Neural progenitor cell (in vitro differentiated cells): ENCODE measurements at regions not wholly inside any gene's neighbourhood (a gene's known extent, or its start where the extent isn't known, plus 50 kb on each side); places are given as distances from the start of the nearest gene placed in this dataset.

Experiments
- DNase-seq: peaks from one replicate; pipeline ENCODE4 v3.0.0-alpha.2; 2016; ENCODE audit warnings: low spot score
- H2AFZ ChIP-seq: fragments of 200-600 bp; sonication (generic); replicated peaks from 2 replicates; pipeline ENCODE4 v1.6.1; 2016; ENCODE audit warnings: antibody characterized with exemption
- H3F3A ChIP-seq: fragments of 200-600 bp; sonication (generic); 2 replicates; pipeline ENCODE4 v1.6.1; 2016; ENCODE audit warnings: antibody characterized with exemption, low read depth
- H3K27ac ChIP-seq: fragments of 200-600 bp; sonication (generic); 2 replicates; pipeline ENCODE4 v1.5.1; 2016; ENCODE audit warnings: mild to moderate bottlenecking
- H3K27me3 ChIP-seq: fragments of 200-600 bp; sonication (generic); 2 replicates; pipeline ENCODE4 v1.6.1; 2016; ENCODE audit warnings: mild to moderate bottlenecking, moderate library complexity
- H3K36me3 ChIP-seq: fragments of 200-600 bp; sonication (generic); 2 replicates; pipeline ENCODE4 v1.5.1; 2016
- H3K4me1 ChIP-seq: fragments of 200-600 bp; sonication (generic); 2 replicates; pipeline ENCODE4 v1.6.1; 2016; ENCODE audit warnings: mixed run types
- H3K4me2 ChIP-seq: fragments of 200-600 bp; sonication (generic); 2 replicates; pipeline ENCODE4 v1.6.1; 2016
- H3K4me3 ChIP-seq: fragments of 200-600 bp; sonication (generic); 2 replicates; pipeline ENCODE4 v1.5.1; 2016
- H3K79me2 ChIP-seq: fragments of 200-600 bp; sonication (generic); 2 replicates; pipeline ENCODE4 v1.6.1; 2016; ENCODE audit warnings: low read depth
- H3K9ac ChIP-seq: fragments of 200-600 bp; sonication (generic); 2 replicates; pipeline ENCODE4 v1.6.1; 2016
- H3K9me3 ChIP-seq: fragments of 200-600 bp; sonication (generic); 2 replicates; pipeline ENCODE4 v1.5.1; 2016; ENCODE audit warnings: low read depth
- H4K20me1 ChIP-seq: fragments of 200-600 bp; sonication (generic); 2 replicates; pipeline ENCODE4 v1.6.1; 2016; ENCODE audit warnings: low read depth
- H3K27ac Mint-ChIP-seq: 3 replicates; pipeline ENCODE4 v1.8.0; 2021; ENCODE audit warnings: mixed read lengths
- H3K27me3 Mint-ChIP-seq: 2 replicates; pipeline ENCODE4 v1.8.0; 2022; ENCODE audit warnings: low read depth, mild to moderate bottlenecking, inconsistent platforms, moderate library complexity, mixed read lengths; ENCODE audit not compliant: insufficient read depth
- H3K36me3 Mint-ChIP-seq: 3 replicates; pipeline ENCODE4 v1.8.0; 2021; ENCODE audit warnings: mixed read lengths
- H3K4me1 Mint-ChIP-seq: 3 replicates; pipeline ENCODE4 v1.8.0; 2021; ENCODE audit warnings: mixed read lengths
- H3K4me3 Mint-ChIP-seq: 3 replicates; pipeline ENCODE4 v1.8.0; 2021; ENCODE audit warnings: mild to moderate bottlenecking, moderate library complexity, mixed read lengths
- H3K9me3 Mint-ChIP-seq: 3 replicates; pipeline ENCODE4 v1.8.0; 2020; ENCODE audit warnings: mixed read lengths
- CTCF ChIP-seq: fragments of 200-600 bp; sonication (generic); IDR thresholded peaks from 2 replicates; pipeline ENCODE4 v1.5.1; 2017; ENCODE audit warnings: antibody characterized with exemption, mild to moderate bottlenecking
- EZH2 ChIP-seq: fragments of 200-600 bp; sonication (generic); IDR thresholded peaks from 2 replicates; pipeline ENCODE4 v1.6.1; 2017; ENCODE audit warnings: antibody characterized with exemption, mild to moderate bottlenecking, moderate library complexity
- EZH2phosphoT487 ChIP-seq: fragments of 200-600 bp; sonication (generic); IDR thresholded peaks from 2 replicates; pipeline ENCODE4 v1.6.1; 2017; ENCODE audit warnings: antibody characterized with exemption

DNA sequence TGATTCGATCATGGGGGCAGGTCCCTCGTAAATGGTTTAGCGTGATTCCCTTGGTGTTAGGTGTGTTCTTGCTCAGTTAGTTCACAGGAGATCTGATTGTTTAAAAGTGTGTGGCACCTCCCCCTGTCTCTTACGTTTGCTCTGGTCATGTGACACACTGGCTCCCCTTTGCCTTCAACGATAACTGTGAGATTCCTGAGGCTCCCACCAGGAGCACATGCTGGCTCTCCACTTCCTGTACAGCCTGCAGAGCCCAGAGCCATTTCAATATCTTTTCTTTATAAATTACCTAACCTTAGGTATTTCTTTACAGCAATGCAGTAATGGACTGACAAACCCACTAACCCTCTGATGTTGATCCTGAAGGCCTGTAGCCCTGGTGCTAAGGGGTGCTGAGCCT lies 141.9 kb downstream of the FCRL5 start:
- Histone ChIP-seq H3K79me2 (no peaks in the 10 kb centered on the region), H3K27me3 (no peaks in the 10 kb centered on the region), H3K4me3 (no peak overlapping the region), H3F3A (no peaks in the 10 kb centered on the region), H3K4me1 (no peaks in the 10 kb centered on the region), H3K9me3 (no peaks in the 10 kb centered on the region), H3K4me2 (no peak overlapping the region), H3K36me3 (no peaks in the 10 kb centered on the region), H3K27ac (no peak overlapping the region), H2AFZ (no peak overlapping the region), H3K9ac (no peak overlapping the region), H4K20me1 (no peaks in the 10 kb centered on the region)
- no peak for DNase-seq
- TF ChIP-seq EZH2phosphoT487 (no peak), CTCF (no peak), EZH2 (no peak)
- no peaks in the 10 kb centered on the region for H3K27me3 Mint-ChIP-seq
- H3K27ac Mint-ChIP-seq: no peak overlapping the region
- no peaks in the 10 kb centered on the region for H3K36me3 Mint-ChIP-seq
- no peak overlapping the region for H3K4me3 Mint-ChIP-seq
- H3K9me3 Mint-ChIP-seq: no peaks in the 10 kb centered on the region
- no peaks in the 10 kb centered on the region for H3K4me1 Mint-ChIP-seq

DNA sequence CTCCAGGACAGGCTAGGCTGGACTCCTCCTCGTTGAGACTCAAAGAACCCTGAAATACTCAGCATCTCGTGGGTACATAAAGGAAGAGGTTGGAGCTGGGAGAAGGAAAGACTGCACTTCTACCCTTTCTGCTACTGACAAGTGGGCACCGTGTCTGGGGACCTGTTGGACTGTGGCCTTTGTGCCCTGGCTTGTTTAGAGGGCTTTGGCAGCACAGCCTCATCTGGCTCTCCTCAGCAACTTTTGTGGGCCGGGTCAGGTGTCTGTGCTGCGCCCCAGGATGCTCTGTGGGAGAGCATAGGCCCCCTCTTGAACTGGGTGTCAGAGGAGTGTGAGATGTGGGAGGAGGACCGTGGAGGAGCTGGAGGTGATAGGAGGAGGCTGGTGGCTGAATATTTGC lies 142.4 kb downstream of the FCRL5 start:
- Histone ChIP-seq H3K9ac (no peak overlapping the region), H3K9me3 (no peaks in the 10 kb centered on the region), H4K20me1 (no peaks in the 10 kb centered on the region), H3K4me3 (no peak overlapping the region), H3K36me3 (no peaks in the 10 kb centered on the region), H3F3A (no peaks in the 10 kb centered on the region), H3K4me2 (no peak overlapping the region), H3K4me1 (no peaks in the 10 kb centered on the region), H2AFZ (no peak overlapping the region), H3K27ac (no peak overlapping the region), H3K79me2 (no peaks in the 10 kb centered on the region), H3K27me3 (no peaks in the 10 kb centered on the region)
- no peaks in the 10 kb centered on the region for H3K27me3 Mint-ChIP-seq
- H3K4me3 Mint-ChIP-seq: no peak overlapping the region
- H3K27ac Mint-ChIP-seq: no peak overlapping the region
- TF ChIP-seq EZH2: no peak
- no peak for TF ChIP-seq EZH2phosphoT487
- no peak for TF ChIP-seq CTCF
- H3K36me3 Mint-ChIP-seq: no peaks in the 10 kb centered on the region
- DNase-seq: no peak
- no peaks in the 10 kb centered on the region for H3K4me1 Mint-ChIP-seq
- no peaks in the 10 kb centered on the region for H3K9me3 Mint-ChIP-seq

- Histone ChIP-seq H2AFZ (no peak overlapping the region), H3K4me2 (no peak overlapping the region), H4K20me1 (no peaks in the 10 kb centered on the region), H3F3A (no peaks in the 10 kb centered on the region), H3K4me3 (no peak overlapping the region), H3K36me3 (no peaks in the 10 kb centered on the region), H3K9ac (no peak overlapping the region), H3K27ac (no peak overlapping the region), H3K27me3 (no peaks in the 10 kb centered on the region), H3K4me1 (no peaks in the 10 kb centered on the region), H3K79me2 (no peaks in the 10 kb centered on the region), H3K9me3 (no peaks in the 10 kb centered on the region)
- no peaks in the 10 kb centered on the region for H3K36me3 Mint-ChIP-seq
- no peaks in the 10 kb centered on the region for H3K27me3 Mint-ChIP-seq
- H3K9me3 Mint-ChIP-seq: no peaks in the 10 kb centered on the region
- H3K4me3 Mint-ChIP-seq: no peak overlapping the region
- no peaks in the 10 kb centered on the region for H3K4me1 Mint-ChIP-seq
- DNase-seq: no peak
- H3K27ac Mint-ChIP-seq: no peak overlapping the region
- no peak for TF ChIP-seq CTCF
- no peak for TF ChIP-seq EZH2phosphoT487
- TF ChIP-seq EZH2: no peak
Measured at GRCh38 chr1:157407917-157408525, 144.3 kb downstream of the FCRL5 start.
